ENCODE measurements at regions not wholly inside any gene's neighbourhood (a gene's known extent, or its start where the extent isn't known, plus 50 kb on each side); places are given as distances from the start of the nearest gene placed in this dataset.

DNA sequence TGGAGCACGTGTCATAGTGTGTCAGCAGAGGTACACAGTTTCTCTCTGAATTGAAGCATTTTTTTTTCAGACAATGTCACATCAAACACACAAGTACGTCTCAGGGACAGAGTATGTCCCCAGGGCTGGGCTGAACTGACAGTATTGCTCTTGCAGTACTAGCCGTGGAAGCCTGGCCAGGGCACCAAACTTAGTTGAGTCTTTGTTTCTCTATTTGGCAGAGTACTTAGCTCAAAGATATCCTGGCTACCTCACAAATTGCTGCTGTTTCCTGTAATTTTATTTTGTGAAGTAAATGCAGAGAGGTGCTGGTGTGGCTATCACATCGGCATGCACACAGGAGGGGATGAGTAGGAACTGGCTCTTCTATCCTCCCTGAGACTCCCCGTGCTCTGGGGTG, 691.6 kb upstream of the HS6ST1 start:
- intact Hi-C loops (cut with micrococcal nuclease) (no loop called here), in situ Hi-C loops (cut with MboI) (no loop called here)
- TF ChIP-seq, protein P1, sequence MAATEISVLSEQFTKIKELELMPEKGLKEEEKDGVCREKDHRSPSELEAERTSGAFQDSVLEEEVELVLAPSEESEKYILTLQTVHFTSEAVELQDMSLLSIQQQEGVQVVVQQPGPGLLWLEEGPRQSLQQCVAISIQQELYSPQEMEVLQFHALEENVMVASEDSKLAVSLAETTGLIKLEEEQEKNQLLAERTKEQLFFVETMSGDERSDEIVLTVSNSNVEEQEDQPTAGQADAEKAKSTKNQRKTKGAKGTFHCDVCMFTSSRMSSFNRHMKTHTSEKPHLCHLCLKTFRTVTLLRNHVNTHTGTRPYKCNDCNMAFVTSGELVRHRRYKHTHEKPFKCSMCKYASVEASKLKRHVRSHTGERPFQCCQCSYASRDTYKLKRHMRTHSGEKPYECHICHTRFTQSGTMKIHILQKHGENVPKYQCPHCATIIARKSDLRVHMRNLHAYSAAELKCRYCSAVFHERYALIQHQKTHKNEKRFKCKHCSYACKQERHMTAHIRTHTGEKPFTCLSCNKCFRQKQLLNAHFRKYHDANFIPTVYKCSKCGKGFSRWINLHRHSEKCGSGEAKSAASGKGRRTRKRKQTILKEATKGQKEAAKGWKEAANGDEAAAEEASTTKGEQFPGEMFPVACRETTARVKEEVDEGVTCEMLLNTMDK (IDR thresholded peaks at IDR 0.05; ENCODE audit: borderline replicate concordance, insufficient read depth, low read depth, low read length, poor library complexity, severe bottlenecking): no peak
- TF ChIP-seq, protein P2, sequence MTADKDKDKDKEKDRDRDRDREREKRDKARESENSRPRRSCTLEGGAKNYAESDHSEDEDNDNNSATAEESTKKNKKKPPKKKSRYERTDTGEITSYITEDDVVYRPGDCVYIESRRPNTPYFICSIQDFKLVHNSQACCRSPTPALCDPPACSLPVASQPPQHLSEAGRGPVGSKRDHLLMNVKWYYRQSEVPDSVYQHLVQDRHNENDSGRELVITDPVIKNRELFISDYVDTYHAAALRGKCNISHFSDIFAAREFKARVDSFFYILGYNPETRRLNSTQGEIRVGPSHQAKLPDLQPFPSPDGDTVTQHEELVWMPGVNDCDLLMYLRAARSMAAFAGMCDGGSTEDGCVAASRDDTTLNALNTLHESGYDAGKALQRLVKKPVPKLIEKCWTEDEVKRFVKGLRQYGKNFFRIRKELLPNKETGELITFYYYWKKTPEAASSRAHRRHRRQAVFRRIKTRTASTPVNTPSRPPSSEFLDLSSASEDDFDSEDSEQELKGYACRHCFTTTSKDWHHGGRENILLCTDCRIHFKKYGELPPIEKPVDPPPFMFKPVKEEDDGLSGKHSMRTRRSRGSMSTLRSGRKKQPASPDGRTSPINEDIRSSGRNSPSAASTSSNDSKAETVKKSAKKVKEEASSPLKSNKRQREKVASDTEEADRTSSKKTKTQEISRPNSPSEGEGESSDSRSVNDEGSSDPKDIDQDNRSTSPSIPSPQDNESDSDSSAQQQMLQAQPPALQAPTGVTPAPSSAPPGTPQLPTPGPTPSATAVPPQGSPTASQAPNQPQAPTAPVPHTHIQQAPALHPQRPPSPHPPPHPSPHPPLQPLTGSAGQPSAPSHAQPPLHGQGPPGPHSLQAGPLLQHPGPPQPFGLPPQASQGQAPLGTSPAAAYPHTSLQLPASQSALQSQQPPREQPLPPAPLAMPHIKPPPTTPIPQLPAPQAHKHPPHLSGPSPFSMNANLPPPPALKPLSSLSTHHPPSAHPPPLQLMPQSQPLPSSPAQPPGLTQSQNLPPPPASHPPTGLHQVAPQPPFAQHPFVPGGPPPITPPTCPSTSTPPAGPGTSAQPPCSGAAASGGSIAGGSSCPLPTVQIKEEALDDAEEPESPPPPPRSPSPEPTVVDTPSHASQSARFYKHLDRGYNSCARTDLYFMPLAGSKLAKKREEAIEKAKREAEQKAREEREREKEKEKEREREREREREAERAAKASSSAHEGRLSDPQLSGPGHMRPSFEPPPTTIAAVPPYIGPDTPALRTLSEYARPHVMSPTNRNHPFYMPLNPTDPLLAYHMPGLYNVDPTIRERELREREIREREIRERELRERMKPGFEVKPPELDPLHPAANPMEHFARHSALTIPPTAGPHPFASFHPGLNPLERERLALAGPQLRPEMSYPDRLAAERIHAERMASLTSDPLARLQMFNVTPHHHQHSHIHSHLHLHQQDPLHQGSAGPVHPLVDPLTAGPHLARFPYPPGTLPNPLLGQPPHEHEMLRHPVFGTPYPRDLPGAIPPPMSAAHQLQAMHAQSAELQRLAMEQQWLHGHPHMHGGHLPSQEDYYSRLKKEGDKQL (CRISPR knock-in tag; IDR thresholded peaks at IDR 0.05; ENCODE audit: borderline replicate concordance): no peak
- no peak for TF ChIP-seq GATAD2B (IDR thresholded peaks at IDR 0.05; ENCODE audit: borderline replicate concordance)
- no peak for TF ChIP-seq KLF1 (tag; IDR thresholded peaks at IDR 0.05)
- no peak for TF ChIP-seq CCAR2 (IDR thresholded peaks at IDR 0.05; ENCODE audit: low read depth, low read length)
- TF ChIP-seq, protein P3, sequence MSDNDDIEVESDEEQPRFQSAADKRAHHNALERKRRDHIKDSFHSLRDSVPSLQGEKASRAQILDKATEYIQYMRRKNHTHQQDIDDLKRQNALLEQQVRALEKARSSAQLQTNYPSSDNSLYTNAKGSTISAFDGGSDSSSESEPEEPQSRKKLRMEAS (CRISPR knock-in tag; IDR thresholded peaks at IDR 0.05): no peak
- no peak for TF ChIP-seq BCL6 (CRISPR knock-in tag; IDR thresholded peaks at IDR 0.05)
- TF ChIP-seq PCBP1 (IDR thresholded peaks at IDR 0.05; ENCODE audit: low read depth, low read length, poor library complexity, severe bottlenecking): no peak
- TF ChIP-seq MTA2 (IDR thresholded peaks at IDR 0.05; ENCODE audit: low read depth): no peak
- TF ChIP-seq ZC3H4 (CRISPR knock-in tag; IDR thresholded peaks at IDR 0.05; ENCODE audit: borderline replicate concordance): no peak
- no peak for TF ChIP-seq RAD51 (IDR thresholded peaks at IDR 0.05; ENCODE audit: borderline replicate concordance, low read depth)
- Histone ChIP-seq H3K9me3 (replicated peaks; ENCODE audit: control insufficient read depth, insufficient read depth, low read depth, low read length) (no peaks in the 10 kb centered on the region), H3K27me3 (ENCODE audit: control insufficient read depth in 2 of 2, insufficient read depth in 2 of 2, low read length in 2 of 2) (no peaks in the 10 kb centered on the region; a peak in 1 of 5 replicates), H3K9ac (ENCODE audit: insufficient read depth in 1 of 2, low read depth in 2 of 2, low read length in 2 of 2) (no peak overlapping the region), H3K36me3 (ENCODE audit: control insufficient read depth, insufficient read depth, low read length) (no peaks in the 10 kb centered on the region), H3K79me2 (ENCODE audit: control insufficient read depth, insufficient read depth, low read length) (no peaks in the 10 kb centered on the region), H2AFZ (ENCODE audit: low read depth, low read length) (no peak overlapping the region), H3K4me2 (ENCODE audit: insufficient read depth, low read length) (no peak overlapping the region), H3K9me1 (ENCODE audit: control insufficient read depth, insufficient read depth, low read length) (no peaks in the 10 kb centered on the region), H3K4me1 (replicated peaks in 1 of 2; ENCODE audit: control insufficient read depth in 2 of 2, insufficient read depth in 2 of 2, low read length in 2 of 2) (no peaks in the 10 kb centered on the region), H3K4me3 (no peak overlapping the region), H3K27ac (ENCODE audit: extremely low read depth, low read depth, low read length) (no peak overlapping the region), H4K20me1 (replicated peaks; ENCODE audit: control insufficient read depth, insufficient read depth, low read length) (no peaks in the 10 kb centered on the region)
- POLR2A ChIA-PET: no interaction called here
- CTCF ChIA-PET (ENCODE audit: low intra/inter-chr PET ratio): no interaction called here
- no TSS peak for BruUV-seq (replicated peaks)
- no peak for ATAC-seq
- no peak for DNase-seq (ENCODE audit: extremely low read depth in 1 of 4, low spot score in 3 of 4)
- no peak for FAIRE-seq
- 2% methylated on average over 5 of the region's 5 CpGs for WGBS (ENCODE audit: insufficient coverage, low coverage, missing lambda C conversion rate)
